SKM-1 treated with dmso at 0.1 percent for 144 hours (cell line): ENCODE measurements at regions not wholly inside any gene's neighbourhood (a gene's known extent, or its start where the extent isn't known, plus 50 kb on each side); places are given as distances from the start of the nearest gene placed in this dataset.

Experiments
- DNase-seq: peaks from one replicate; lab custom pipeline; 2025; ENCODE audit not compliant: unreplicated experiment; lab: John Stamatoyannopoulos, UW

DNA sequence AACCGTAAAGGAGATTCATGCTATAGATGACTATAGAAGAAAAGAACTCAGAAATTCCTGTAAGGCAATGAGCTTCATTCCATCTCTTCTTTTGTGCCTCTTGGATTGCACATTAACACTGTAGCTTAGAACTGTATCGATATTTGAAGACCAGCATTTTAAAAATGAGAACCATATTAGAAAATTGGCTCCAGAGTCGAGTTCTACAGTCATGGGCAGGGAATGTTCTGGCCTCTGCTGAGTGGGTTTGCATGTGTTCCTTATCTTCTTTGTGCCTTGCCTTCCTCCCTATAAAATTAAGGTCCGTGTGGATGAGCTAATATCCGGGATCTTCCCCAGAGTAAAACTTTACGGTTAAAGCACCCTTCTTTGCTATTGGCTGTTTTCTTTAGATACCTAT, 77.4 kb upstream of the PLCL2 start:
- DNase-seq = no peak

DNA sequence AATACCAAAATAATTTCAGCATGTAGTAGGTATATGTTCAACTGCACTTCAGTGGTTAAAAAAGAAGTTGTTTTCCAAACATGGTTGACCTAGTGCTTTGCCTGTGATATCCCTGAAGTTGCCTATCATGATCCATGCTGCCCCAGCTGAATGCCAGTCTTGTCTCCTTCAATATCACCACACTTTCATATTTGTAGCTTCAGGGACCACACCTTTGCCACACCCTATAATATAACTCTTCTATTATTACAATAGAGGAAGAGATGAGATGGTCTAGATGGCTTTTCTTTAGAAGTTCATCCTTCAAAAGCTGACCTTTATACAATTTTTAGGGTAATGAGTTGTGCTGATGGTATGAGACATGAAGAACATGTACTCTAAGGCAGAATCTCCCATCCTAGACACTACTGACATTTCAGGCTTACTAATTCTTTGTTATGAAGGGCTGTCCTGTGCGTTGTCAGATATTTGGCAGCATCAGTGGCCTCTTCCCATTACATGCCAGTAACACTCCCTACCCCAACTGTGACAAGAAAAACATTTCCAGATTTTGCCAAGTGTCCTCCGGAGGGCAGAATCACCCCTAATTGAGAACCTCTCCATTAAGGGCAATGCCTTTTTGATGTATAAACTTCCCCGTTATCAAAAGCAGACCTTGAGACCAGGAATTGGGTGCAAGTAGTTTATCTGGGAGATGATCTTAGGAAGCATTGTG, 76.2 kb upstream of the PLCL2 start:
- no peak for DNase-seq

DNA sequence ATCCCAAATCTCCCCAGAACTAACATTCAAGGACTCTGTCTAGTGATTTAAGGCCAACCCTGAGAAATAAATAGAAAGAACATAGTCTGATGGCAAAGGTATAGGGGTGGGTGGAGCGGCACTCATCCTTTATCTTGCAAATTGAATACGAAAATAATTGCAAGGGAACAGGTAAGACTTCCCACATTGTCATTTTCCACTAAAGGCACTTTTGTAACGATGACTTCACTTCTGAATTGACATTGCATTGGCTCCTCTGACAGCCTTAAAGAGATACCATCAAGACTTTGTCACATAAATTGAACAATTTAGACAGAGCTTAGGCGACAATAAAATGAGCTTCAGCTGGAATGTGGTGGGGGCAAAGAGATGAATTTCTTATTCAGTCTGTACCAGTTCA, 75.3 kb upstream of the PLCL2 start:
- no peak for DNase-seq

DNA sequence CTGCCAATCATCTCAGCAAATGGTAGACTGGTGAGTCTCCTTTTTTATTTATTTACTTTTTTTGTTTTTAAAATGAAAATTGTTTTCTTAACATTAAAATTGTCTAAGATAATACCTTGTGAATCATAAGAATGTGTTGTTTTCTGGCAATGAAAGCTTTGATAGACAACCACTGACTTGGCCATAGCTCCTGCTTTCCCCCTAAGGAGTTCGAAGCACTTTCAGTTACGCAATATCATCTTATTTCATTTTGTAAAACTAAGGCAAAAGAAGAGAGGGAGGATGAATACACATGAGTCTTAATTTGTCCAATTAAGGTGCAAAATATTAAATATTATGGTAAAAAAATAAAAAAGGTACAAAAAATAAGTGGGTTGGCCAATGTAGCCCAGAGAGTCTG, 74.8 kb upstream of the PLCL2 start:
- no peak for DNase-seq

DNA sequence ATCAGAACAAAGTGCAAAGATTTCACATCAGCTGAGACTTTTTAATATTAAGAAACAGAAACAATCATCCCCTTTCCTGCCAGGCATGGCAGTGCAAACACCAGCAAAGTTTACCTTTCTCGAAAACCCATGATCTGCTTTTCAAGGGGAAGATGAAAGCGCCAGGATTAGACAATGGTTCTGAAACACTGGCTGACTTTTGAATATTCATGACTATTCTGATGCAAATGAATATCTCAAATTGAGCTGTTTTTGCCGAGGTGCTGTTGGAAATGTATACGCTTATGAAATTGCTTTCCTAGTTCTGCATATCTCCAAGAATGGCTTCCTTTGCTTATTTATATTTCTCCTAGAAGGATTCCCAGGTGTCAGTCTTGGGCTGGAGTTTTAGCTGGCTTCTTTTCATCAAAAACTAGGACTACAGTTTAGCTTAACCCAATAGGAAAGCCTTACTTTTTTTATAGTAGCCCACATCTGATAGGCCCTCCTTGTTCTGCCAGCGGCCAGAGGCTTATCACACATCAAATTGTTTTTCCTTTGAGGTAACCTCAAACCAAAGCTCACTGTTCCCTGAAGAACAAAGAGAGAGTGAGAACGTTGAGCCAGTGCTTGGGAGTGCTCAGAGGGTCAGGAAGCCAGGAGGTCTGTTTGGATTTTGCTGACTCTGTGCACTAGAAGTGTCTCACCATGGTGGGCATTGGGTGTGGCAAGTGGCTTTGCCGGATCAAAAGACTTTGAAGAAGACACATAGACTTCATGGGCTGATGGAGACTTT, 74.0 kb upstream of the PLCL2 start:
- DNase-seq = no peak

GRCh38 chr3:16811950-16812349, 72.8 kb upstream of the PLCL2 start:
- DNase-seq = no peak

DNA sequence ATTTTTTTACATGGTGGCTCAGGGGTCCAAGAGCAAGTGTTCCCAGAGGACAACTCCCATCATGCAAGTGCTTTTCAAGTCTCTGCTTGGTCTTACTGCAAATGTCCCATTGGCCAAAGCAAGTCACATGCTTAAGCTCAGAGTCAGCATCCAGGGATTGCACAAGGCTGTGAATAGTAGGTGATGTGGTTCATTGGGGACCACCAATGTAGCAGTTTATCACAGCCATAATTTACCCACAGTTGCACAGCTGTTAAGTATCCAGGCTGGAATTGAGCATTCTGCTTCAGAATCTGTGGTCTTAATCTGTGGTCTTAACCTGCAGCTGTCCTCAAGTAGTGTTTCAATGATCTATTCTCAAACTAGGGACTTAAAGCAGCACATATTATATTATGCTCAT, 71.4 kb upstream of the PLCL2 start:
- DNase-seq = no peak

DNA sequence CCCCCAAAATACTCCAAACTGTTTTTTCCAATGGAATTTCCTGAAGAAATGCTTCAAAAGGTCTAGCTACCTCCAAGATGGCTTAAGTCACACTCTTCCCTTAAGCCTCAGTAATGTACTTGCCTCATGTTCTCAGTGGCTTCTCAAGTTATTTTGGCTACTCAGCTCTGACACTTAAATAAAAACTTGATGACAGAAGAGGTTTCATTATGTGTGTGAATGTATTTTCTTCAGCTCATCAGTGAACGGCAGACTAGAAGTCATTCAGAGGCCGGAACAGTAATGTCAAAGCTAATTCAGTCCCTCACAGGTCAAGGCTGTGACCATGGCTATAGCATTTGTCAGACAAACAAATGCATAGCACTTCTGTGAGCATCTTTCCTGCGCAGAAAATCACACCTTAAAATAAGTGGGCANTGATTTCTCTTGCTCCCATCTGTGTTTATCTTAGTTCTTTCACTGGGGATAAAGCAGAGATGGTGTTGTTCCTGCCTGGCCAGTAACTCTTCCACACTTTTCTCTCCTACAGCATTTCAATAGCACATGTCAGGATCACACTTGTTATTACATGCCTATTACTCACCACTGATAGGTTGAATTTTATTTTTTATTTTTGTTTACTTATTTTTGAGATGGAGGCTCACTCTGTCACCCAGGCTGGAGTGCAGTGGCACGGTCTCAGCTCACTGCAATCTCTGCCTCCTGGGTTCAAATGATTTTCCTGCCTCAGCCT, 68.5 kb upstream of the PLCL2 start:
- no peak for DNase-seq

DNA sequence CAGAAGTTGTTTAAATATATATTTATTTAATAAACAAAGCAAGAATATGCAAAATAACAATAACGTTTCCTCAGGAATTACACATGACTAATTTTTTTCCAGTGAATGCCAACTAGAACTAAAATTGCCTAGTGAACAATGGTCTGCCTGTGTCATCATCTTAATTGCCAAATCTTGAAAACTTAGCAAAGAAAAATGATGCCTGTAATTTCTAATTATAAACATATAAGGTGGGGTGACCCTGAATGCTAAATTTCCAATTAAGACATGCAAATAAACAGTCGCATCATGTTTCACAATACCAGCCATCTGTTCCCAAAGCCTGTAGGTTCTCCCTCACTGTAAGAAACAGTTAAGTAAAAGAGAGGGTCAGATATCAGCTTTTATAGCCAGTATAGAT, 67.6 kb upstream of the PLCL2 start:
- DNase-seq = no peak

- DNase-seq = no peak
These were observed 66.6 kb upstream of the PLCL2 start for GRCh38 chr3:16818194-16818593.

DNA sequence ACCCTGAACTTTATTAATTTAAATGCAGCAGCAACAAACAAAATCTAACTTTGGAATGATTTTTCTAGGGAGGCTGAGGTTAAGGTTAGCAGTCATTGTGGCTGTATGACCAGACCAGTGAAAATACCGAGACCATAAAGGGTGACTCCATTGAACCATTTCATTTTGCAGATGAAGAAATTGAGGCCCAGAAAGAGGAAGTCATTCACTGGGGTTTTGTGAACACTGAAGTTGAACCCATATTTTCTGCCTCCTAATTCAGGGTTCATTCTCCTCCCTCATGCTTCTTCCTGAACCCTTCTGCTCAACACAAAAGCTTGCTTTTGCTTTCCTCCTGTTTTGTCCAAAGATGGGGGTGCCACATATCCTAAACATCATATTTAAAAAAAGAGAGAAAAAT, 65.8 kb upstream of the PLCL2 start:
- no peak for DNase-seq

DNA sequence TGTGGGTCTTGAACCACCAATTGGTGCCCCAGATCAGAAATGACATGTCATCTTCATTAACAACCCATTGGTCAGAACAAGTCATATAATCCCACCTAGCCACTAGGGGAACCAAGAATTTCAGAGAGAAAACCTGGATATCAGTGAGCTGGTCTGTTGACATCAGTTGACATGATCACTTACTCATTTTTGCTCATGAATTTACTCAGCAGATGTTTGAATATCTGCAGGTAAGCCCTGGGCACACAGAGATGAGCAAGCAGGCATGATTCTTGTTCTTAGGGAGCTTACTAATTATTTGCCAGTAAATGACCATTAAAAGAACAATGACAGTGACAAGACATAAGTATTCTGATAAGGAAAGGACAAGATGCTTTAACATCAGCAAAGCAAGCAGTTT, 64.3 kb upstream of the PLCL2 start:
- no peak for DNase-seq

- DNase-seq = no peak
These were observed 63.7 kb upstream of the PLCL2 start for GRCh38 chr3:16821053-16821452.

GRCh38 chr3:16824081-16824696, 60.6 kb upstream of the PLCL2 start:
- DNase-seq = no peak

- no peak for DNase-seq
These were observed 59.0 kb upstream of the PLCL2 start for GRCh38 chr3:16825617-16826204.

- DNase-seq = peak; percentile 25
These were observed 55.9 kb upstream of the PLCL2 start for GRCh38 chr3:16828815-16829214.

- DNase-seq = no peak
These were observed 52.9 kb upstream of the PLCL2 start for GRCh38 chr3:16831846-16832245.

- DNase-seq = no peak
These were observed 50.5 kb upstream of the PLCL2 start for GRCh38 chr3:16834214-16834613.

GRCh38 chr3:16834753-16835152, 50.0 kb upstream of the PLCL2 start:
- no peak for DNase-seq
